GM21367 (cell line): ENCODE measurements at regions not wholly inside any gene's neighbourhood (a gene's known extent, or its start where the extent isn't known, plus 50 kb on each side); places are given as distances from the start of the nearest gene placed in this dataset.

Source experiments
- ATAC-seq: cut with Tn5 transposase; IDR thresholded peaks from one replicate; pipeline ENCODE4 v1.9.1; 2021; ENCODE audit not compliant: unreplicated experiment

- no peak for ATAC-seq
Measured at GRCh38 chr10:78445308-78445707, 411.6 kb downstream of the RPS24 start.

GRCh38 chr10:78448470-78448869 is 414.8 kb downstream of the RPS24 start:
- ATAC-seq = no peak

- ATAC-seq = no peak
Measured at GRCh38 chr10:78448994-78449418, 415.3 kb downstream of the RPS24 start.

DNA sequence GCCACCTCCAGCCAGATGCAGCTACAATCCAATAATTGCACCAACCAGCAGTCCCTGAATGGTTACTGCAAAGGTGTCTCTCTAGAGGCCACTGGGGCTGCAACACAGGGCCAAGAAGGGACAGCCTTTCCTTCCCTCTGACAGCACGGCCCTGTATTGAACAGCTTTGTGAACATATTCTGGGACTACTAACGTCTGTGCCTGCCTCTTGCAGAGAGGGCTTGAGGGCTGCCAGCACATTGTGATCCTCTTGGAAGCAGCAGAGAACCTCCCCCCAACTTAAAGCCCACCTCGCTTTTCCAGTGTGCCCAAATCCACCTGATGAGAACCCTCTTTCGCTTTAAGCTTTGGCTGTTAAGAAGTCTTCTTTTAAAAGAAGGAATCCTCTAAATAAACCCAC is 415.9 kb downstream of the RPS24 start:
- ATAC-seq = no peak

DNA sequence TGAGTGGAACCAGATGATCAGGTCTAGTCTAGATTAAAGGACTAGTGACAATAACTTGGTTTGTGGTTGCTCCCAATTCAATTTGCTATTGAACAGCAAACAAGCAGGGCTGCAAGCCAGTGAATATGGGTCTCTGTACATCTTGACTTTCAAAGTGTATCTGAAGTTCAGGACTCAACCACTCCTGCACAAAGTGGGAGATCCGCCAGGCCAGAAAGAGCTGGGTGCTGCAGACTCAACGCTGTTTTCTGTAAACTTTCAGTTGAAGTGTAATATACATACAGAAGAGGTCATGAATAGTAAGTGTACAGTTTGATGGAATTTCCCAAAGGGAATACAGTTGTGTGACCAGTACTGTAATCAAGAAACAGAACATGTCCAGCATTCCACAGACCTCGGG is 416.6 kb downstream of the RPS24 start:
- no peak for ATAC-seq

- no peak for ATAC-seq
Measured at GRCh38 chr10:78450807-78451485, 417.3 kb downstream of the RPS24 start.

- no peak for ATAC-seq
Measured at GRCh38 chr10:78451592-78451991, 417.9 kb downstream of the RPS24 start.

DNA sequence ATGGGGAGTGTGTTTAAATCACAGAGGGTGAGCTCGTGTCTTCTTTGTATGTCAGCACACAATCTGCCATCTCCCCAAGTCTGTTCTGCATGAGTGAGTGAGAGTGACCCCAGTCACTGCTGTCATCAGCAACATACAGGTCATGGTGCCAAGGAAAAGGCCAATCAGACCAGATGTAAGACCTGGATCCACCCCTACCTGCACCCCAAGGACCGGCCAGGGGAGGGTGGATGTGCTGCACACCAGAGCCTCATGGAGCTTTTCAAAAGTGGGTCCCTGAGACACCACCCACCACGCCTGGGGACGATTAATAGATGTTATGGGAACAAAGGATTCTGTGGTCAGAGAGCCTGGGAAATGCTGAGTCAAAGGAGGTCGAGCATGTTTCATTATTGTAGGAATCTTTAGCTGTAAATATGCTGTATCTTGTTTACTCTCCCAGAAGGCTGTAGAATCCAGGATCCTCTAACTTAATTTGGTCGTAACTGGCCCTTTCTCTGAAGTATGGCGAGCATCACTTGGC is 420.5 kb downstream of the RPS24 start:
- no peak for ATAC-seq

DNA sequence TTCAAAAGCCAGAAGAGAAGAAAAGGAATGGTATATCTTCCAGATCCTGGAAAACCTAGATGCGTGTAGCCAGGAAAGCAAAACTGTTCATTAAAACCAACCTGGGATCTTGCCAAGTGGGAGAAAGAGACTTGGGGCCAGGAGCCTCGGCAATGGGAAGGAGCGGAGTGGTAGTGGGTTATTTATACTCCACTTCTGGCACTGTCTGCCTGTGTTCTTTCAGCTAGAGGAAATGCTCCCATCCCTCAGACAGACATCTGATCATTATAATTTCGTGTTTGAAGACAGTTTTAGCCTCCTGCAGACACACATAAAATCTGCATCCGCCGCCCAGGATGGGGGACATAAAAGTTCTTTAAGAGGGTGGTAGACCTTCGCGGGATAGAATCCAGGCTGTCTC is 421.6 kb downstream of the RPS24 start:
- no peak for ATAC-seq

GRCh38 chr10:78455811-78456210 is 422.1 kb downstream of the RPS24 start:
- no peak for ATAC-seq

GRCh38 chr10:78456649-78457400 is 423.2 kb downstream of the RPS24 start:
- ATAC-seq = no peak

GRCh38 chr10:78457804-78458482 is 424.3 kb downstream of the RPS24 start:
- ATAC-seq = no peak

DNA sequence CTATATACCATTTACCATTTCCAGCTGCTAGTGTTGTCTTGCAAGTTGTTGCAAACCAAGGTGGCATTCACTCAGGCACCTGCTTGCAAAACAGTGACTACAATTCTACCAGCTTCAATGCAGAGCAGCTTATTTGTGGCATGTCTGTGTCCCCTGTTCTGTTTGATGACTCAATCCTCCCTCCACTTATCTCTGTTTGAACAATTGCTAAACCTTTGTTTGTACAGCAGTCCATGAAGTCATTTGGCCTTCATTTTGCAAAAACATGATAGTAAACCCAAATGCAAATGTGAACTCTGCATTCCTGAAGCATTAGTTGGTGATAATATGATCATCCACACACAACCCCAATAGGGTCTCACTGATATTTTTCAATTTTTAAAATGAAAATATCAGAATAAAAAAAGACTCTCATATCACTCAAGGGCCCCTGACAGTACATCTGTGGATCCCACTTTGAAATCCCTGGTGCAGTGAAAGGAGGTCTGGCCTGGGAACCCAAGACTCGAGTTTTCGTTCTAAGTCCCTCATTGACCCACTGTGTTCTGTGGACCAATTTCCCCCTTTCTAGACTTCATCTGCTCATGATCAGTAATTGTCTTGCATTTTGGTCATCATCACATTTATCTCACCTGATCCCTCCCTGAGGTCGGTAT is 425.4 kb downstream of the RPS24 start:
- ATAC-seq = no peak

GRCh38 chr10:78459639-78460037 is 426.0 kb downstream of the RPS24 start:
- ATAC-seq = no peak

GRCh38 chr10:78460204-78460603 is 426.5 kb downstream of the RPS24 start:
- no peak for ATAC-seq

GRCh38 chr10:78461333-78461732 is 427.7 kb downstream of the RPS24 start:
- no peak for ATAC-seq

- no peak for ATAC-seq
Measured at GRCh38 chr10:78462176-78462575, 428.5 kb downstream of the RPS24 start.

DNA sequence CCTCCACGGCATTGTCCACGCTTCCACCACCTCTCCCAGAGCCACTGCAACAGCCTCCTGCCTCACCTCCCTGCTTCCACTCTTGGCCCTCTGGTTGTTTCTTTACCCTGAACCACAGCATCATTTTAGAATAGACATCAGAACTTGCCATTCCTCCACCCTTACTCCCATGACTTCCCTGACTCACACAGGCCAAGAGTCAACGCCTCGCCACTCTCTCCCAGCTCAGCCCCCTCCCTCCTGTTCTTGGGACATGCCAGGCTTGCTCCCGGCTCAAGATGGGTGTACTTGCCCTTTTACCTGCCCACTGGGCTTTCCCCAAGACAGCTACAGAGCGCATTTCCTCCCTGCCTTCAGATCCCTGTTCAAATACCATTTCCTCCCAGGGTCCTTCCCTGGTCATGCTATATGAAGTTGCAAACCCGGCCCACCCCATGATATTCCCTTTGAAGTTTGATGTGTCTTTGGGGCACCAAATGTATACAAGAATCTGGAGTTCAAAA is 429.1 kb downstream of the RPS24 start:
- ATAC-seq = no peak

DNA sequence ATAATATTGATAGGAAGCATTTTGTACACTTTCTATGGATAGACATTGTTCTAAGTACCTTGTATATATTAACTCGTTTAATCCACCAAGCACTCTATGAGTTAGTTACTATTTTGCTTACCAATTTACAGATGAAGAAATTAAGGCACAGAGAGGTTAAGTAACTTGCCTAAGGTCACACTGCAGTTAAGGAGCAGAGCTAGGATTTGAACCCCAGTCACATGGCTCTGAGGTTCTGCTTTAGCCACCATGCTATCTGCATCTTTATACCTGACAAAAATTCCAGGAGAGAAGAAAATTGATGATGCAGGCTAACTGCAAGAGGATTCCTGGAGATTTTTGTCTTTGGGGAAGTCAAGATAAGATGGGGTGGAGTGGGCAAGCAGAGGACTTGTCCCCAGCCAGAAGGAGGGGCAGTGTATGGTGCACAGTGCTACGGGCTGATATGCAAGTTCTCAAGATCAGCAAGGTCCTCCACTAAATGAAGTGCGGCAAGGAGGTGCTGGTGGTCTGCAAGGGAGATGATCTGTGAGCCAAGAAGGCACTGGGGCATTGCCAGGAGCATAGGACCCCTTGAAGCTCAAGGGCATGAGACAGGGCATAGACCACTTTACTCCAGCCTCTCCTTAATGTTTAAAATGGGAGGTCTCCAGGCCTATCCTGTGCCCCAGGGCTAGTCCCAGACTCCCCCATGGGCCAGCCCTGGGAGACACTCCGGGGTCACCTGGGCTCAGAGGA is 430.6 kb downstream of the RPS24 start:
- no peak for ATAC-seq

GRCh38 chr10:78464856-78465267 is 431.2 kb downstream of the RPS24 start:
- no peak for ATAC-seq
